ENCODE measurements at regions not wholly inside any gene's neighbourhood (a gene's known extent, or its start where the extent isn't known, plus 50 kb on each side); places are given as distances from the start of the nearest gene placed in this dataset.
A peak's percentile ranks its signal among the peaks of the same experiment; 100 is the strongest.

DNA sequence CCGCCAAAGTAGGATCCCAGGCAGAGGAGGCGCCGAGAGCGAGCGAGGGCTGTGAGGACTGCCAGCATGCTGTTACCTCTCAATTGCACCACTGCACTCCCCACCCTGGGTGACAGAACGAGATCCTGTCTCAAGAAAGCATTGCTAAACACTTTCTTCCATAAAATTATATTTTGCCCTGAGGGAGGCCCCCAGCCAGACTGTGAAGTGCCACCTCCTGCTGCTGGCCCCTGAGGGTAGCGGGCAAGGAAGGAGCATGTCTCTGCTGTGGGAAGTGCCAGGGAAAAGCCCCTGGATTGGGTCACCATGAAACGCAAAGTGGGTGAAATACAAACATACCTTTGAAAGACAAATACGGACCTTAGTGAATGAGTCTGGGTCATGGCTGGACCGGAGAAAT is 78.0 kb upstream of the AMZ2 start:
- DNase-seq (ENCODE audit: insufficient read length, low spot score) (no peak), FAIRE-seq (no peak)
- TF ChIP-seq POU2F2 (IDR thresholded peaks at IDR 0.05; ENCODE audit: low read depth, low read length) (no peak), SPI1 (IDR thresholded peaks at IDR 0.05; ENCODE audit: low read depth, low read length) (no peak), POLR2A (IDR thresholded peaks at IDR 0.05; ENCODE audit: low read depth, low read length) (no peak), PAX5 (IDR thresholded peaks at IDR 0.05; ENCODE audit: insufficient read depth, low read length, severe bottlenecking) (no peak), TAF1 (IDR thresholded peaks at IDR 0.05; ENCODE audit: low read depth, low read length) (no peak), POLR2AphosphoS5 (IDR thresholded peaks at IDR 0.05; ENCODE audit: low read depth, low read length) (no peak)

DNA sequence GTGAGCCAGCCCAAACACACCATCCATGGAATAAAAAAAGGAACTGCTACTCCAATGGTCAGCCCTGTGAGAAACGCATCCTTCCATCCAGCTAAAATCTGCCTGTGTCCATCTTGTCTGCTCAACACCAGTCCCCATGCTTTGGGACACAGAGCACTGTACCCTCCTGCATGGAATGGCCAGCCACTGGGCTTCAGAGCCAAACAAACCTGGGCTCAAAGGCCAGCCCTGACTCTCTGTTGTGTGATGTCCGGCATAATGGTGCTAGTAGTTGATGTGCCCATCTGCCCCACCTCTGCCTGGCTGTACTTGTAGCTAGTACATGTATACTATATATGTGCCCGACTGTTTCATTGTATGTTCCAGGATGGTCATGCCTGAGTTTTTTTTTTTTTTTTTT is 77.6 kb upstream of the AMZ2 start:
- DNase-seq (ENCODE audit: insufficient read length, low spot score) (no peak), FAIRE-seq (no peak)
- TF ChIP-seq POLR2AphosphoS5 (IDR thresholded peaks at IDR 0.05; ENCODE audit: low read depth, low read length) (no peak), PAX5 (IDR thresholded peaks at IDR 0.05; ENCODE audit: insufficient read depth, low read length, severe bottlenecking) (no peak), POLR2A (IDR thresholded peaks at IDR 0.05; ENCODE audit: low read depth, low read length) (no peak), TAF1 (IDR thresholded peaks at IDR 0.05; ENCODE audit: low read depth, low read length) (no peak), POU2F2 (IDR thresholded peaks at IDR 0.05; ENCODE audit: low read depth, low read length) (no peak), SPI1 (IDR thresholded peaks at IDR 0.05; ENCODE audit: low read depth, low read length) (no peak)

DNA sequence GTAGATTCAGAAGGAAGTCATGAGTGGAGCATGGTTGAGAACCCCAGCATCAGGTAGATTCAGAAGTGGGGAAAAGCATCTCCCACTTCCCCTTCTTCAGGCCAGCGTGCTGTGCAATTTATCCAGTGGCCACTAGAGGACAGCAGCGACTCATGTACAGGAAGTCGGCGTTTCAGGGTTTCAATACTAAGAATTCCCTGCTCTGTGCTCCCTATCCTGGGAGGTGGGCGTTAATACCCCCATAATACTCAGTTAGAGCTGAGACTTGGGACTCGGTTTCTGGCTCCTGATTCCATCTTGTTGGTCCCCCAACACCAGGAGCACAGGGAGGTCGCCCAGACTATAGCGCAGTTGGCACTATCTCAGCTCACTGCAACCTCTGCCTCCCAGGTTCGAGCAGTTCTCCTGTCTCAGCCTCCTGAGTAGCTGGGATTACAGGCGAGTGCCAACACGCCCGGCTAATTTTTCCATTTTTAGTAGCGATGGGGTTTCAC is 75.3 kb upstream of the AMZ2 start:
- DNase-seq (ENCODE audit: insufficient read length, low spot score) = no peak
- TF ChIP-seq POU2F2 (IDR thresholded peaks at IDR 0.05; ENCODE audit: low read depth, low read length) = peak; percentile 47; the same call in 1 of the 2 replicates
- peak; percentile 96 for TF ChIP-seq SPI1 (IDR thresholded peaks at IDR 0.05; ENCODE audit: low read depth, low read length)
- TF ChIP-seq PAX5 (IDR thresholded peaks at IDR 0.05; ENCODE audit: insufficient read depth, low read length, severe bottlenecking) = no peak
- FAIRE-seq = peak; percentile 92

DNA sequence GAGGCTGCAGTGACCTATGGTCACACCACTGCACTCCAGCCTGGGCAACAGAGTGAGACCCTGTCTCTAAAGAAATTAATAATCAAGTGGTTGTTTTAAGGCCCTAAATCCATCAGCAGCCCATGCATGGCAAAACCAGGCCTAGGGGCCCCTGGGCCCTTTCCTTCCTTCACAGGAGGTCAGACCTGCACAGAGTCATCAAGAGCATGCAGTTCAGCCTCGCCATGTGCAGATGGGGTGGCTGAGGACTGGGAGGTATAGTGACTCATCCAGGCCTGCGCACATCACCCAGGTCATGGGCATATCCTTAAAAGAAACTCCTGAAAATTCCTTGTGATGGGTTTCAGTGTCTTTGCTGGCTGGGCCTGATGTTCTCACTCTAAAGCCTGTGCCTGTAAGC is 72.4 kb upstream of the AMZ2 start:
- FAIRE-seq (no peak), DNase-seq (ENCODE audit: insufficient read length, low spot score) (no peak)
- TF ChIP-seq SPI1 (IDR thresholded peaks at IDR 0.05; ENCODE audit: low read depth, low read length) (no peak), POLR2A (IDR thresholded peaks at IDR 0.05; ENCODE audit: low read depth, low read length) (no peak), POU2F2 (IDR thresholded peaks at IDR 0.05; ENCODE audit: low read depth, low read length) (no peak), TAF1 (IDR thresholded peaks at IDR 0.05; ENCODE audit: low read depth, low read length) (no peak), POLR2AphosphoS5 (IDR thresholded peaks at IDR 0.05; ENCODE audit: low read depth, low read length) (no peak), PAX5 (IDR thresholded peaks at IDR 0.05; ENCODE audit: insufficient read depth, low read length, severe bottlenecking) (no peak)

DNA sequence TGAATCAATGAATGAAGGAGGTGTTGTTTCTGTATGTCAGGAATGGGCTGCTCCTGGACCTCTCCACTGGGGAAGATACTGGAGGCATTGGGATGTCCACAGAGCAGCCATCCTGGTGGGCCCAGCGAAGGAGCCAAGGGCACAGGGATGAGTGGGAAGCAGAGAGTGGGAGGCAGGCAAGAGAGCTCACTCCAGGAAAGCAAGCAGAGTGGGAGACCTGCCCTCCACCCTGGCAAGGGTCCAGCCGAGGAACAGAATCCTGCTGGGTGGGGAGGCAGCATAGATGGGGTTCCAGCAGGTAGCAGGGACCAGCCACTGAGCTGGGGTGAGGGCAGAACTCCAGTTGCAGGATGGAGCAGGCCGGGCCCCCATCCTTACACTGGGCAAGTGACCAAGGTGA is 71.9 kb upstream of the AMZ2 start:
- DNase-seq (ENCODE audit: insufficient read length, low spot score) = no peak
- TF ChIP-seq POLR2A (IDR thresholded peaks at IDR 0.05; ENCODE audit: low read depth, low read length) = no peak
- no peak for TF ChIP-seq POLR2AphosphoS5 (IDR thresholded peaks at IDR 0.05; ENCODE audit: low read depth, low read length)
- TF ChIP-seq SPI1 (IDR thresholded peaks at IDR 0.05; ENCODE audit: low read depth, low read length) = no peak
- TF ChIP-seq PAX5 (IDR thresholded peaks at IDR 0.05; ENCODE audit: insufficient read depth, low read length, severe bottlenecking) = no peak
- TF ChIP-seq POU2F2 (IDR thresholded peaks at IDR 0.05; ENCODE audit: low read depth, low read length) = no peak
- TF ChIP-seq TAF1 (IDR thresholded peaks at IDR 0.05; ENCODE audit: low read depth, low read length) = no peak
- FAIRE-seq = no peak

DNA sequence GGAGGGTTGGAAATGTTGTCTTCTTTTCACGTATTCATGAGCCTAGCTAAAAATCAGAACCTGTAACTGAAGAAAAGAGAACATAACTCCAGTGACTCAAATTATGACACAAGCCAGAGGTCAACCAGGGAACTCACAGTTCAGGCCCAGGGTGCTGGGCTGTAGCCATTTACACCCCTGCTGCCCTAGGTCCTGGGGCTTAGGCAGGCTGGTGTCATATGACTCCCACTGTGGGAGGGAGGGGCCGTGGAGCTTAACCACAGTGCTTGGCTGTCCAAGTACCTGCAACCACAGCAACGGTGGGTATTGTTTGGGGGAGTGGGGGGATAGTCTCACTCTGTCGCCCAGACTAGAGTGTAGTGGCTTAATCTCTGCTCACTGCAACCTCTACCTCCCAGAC is 71.1 kb upstream of the AMZ2 start:
- TF ChIP-seq POU2F2 (IDR thresholded peaks at IDR 0.05; ENCODE audit: low read depth, low read length) = no peak
- no peak for TF ChIP-seq SPI1 (IDR thresholded peaks at IDR 0.05; ENCODE audit: low read depth, low read length)
- no peak for TF ChIP-seq POLR2A (IDR thresholded peaks at IDR 0.05; ENCODE audit: low read depth, low read length)
- no peak for TF ChIP-seq PAX5 (IDR thresholded peaks at IDR 0.05; ENCODE audit: insufficient read depth, low read length, severe bottlenecking)
- TF ChIP-seq TAF1 (IDR thresholded peaks at IDR 0.05; ENCODE audit: low read depth, low read length) = no peak
- no peak for TF ChIP-seq POLR2AphosphoS5 (IDR thresholded peaks at IDR 0.05; ENCODE audit: low read depth, low read length)
- no peak for FAIRE-seq

DNA sequence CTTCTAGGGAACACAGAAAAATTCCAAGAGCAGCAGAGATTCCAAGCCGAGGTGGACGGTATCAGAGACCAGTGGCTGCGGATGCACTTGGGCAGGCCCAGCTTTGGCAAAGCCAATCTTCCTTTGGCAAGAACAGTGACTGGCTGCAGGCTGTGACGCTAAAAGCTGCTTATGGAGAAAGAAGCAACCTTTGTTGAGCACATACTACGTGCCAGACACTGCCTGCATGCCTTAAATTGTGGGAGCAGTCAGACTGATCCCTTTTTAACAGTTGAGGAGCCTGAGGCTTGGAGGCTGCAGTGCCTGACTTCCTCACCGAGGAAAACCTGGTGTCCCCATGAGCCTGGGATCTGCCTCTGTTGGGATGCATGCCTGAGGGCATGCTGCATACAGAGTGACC is 69.0 kb upstream of the AMZ2 start:
- peak; percentile 38 for FAIRE-seq
- TF ChIP-seq TAF1 (IDR thresholded peaks at IDR 0.05; ENCODE audit: low read depth, low read length) = no peak
- TF ChIP-seq POLR2A (IDR thresholded peaks at IDR 0.05; ENCODE audit: low read depth, low read length) = no peak
- no peak for TF ChIP-seq SPI1 (IDR thresholded peaks at IDR 0.05; ENCODE audit: low read depth, low read length)
- no peak for TF ChIP-seq POU2F2 (IDR thresholded peaks at IDR 0.05; ENCODE audit: low read depth, low read length)
- TF ChIP-seq PAX5 (IDR thresholded peaks at IDR 0.05; ENCODE audit: insufficient read depth, low read length, severe bottlenecking) = no peak

More for the DNA sequence above, 71.1 kb upstream of the AMZ2 start:
- no peak for DNase-seq (ENCODE audit: insufficient read length, low spot score)

DNA sequence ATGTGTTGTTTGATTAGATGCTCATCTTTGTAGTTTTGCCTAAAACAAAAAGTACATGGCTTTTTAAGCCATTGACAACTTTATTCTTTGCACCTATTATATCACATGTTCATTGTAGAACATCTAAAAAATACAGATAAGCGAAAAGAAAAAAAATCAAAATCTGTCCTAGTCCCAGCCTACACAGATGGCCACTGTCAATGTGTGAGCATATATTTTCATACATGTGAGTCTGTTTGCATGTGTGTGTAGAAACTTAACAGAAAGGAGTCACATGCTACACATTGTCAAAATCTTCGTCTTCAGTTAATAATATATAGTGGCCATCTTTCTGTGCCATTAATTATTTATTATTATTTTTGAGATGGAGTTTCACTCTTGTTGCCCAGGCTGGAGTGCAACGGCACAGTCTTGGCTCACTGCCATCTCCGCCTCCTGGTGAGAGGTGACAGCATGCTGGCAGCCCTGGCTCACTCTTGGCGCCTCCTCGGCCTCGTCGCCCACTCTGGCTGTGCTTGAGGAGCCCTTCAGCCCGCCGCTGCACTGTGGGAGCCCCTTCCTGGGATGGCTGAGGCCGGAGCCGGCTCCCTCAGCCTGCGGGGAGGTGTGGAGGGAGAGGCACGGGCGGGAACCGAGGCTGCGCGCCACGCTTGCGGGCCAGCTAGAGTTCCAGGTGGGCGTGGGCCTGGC is 68.5 kb upstream of the AMZ2 start:
- no peak for FAIRE-seq
- no peak for DNase-seq (ENCODE audit: insufficient read length, low spot score)
- TF ChIP-seq POU2F2 (IDR thresholded peaks at IDR 0.05; ENCODE audit: low read depth, low read length) = no peak
- TF ChIP-seq TAF1 (IDR thresholded peaks at IDR 0.05; ENCODE audit: low read depth, low read length) = no peak
- no peak for TF ChIP-seq POLR2AphosphoS5 (IDR thresholded peaks at IDR 0.05; ENCODE audit: low read depth, low read length)
- no peak for TF ChIP-seq SPI1 (IDR thresholded peaks at IDR 0.05; ENCODE audit: low read depth, low read length)
- TF ChIP-seq POLR2A (IDR thresholded peaks at IDR 0.05; ENCODE audit: low read depth, low read length) = no peak
- TF ChIP-seq PAX5 (IDR thresholded peaks at IDR 0.05; ENCODE audit: insufficient read depth, low read length, severe bottlenecking) = no peak

More for the DNA sequence above, 69.0 kb upstream of the AMZ2 start:
- DNase-seq (ENCODE audit: insufficient read length, low spot score) = no peak

DNA sequence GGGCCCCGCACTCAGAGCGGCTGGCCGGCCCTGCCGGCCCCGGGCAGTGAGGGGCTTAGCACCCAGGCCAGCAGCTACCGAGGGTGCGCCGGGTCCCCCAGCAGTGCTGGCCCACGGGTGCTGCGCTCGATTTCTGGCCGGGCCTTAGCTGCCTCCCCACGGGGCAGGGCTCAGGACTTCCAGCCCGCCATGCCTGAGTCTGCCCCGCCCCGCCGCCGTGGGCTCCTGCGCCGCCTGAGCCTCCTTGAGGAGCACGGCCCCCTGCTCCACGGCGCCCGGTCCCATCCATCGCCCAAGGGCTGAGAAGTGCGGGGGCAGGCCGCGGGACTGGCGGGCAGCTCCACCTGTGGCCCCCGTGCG is 67.9 kb upstream of the AMZ2 start:
- FAIRE-seq = no peak
- no peak for TF ChIP-seq POLR2AphosphoS5 (IDR thresholded peaks at IDR 0.05; ENCODE audit: low read depth, low read length)
- no peak for TF ChIP-seq POU2F2 (IDR thresholded peaks at IDR 0.05; ENCODE audit: low read depth, low read length)
- TF ChIP-seq SPI1 (IDR thresholded peaks at IDR 0.05; ENCODE audit: low read depth, low read length) = no peak
- TF ChIP-seq POLR2A (IDR thresholded peaks at IDR 0.05; ENCODE audit: low read depth, low read length) = no peak
- no peak for TF ChIP-seq TAF1 (IDR thresholded peaks at IDR 0.05; ENCODE audit: low read depth, low read length)
- TF ChIP-seq PAX5 (IDR thresholded peaks at IDR 0.05; ENCODE audit: insufficient read depth, low read length, severe bottlenecking) = no peak
- no peak for DNase-seq (ENCODE audit: insufficient read length, low spot score)

DNA sequence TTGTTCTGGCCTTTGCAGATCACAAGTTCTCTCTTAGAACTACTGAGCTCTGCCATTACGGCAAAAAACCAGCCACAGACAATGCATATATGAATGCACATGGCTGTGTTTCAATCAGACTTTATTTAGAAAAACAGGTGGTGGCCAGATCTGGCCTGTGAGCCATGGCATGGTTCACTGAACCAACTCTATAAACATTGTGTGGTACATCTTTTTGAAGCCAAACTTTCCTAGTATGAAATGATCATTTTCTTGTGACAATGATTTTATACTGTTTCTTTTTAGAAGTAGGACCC is 65.9 kb upstream of the AMZ2 start:
- TF ChIP-seq POLR2A (IDR thresholded peaks at IDR 0.05; ENCODE audit: low read depth, low read length) (no peak), TAF1 (IDR thresholded peaks at IDR 0.05; ENCODE audit: low read depth, low read length) (no peak), SPI1 (IDR thresholded peaks at IDR 0.05; ENCODE audit: low read depth, low read length) (no peak), POU2F2 (IDR thresholded peaks at IDR 0.05; ENCODE audit: low read depth, low read length) (no peak), POLR2AphosphoS5 (IDR thresholded peaks at IDR 0.05; ENCODE audit: low read depth, low read length) (no peak), PAX5 (IDR thresholded peaks at IDR 0.05; ENCODE audit: insufficient read depth, low read length, severe bottlenecking) (no peak)
- no peak for DNase-seq (ENCODE audit: insufficient read length, low spot score)
- FAIRE-seq = peak; percentile 94
